Heart left ventricle (tissue), 16 donors: ENCODE measurements at regions not wholly inside any gene's neighbourhood (a gene's known extent, or its start where the extent isn't known, plus 50 kb on each side); places are given as distances from the start of the nearest gene placed in this dataset.

ENCODE experiments used
- ATAC-seq, 4 donors: fragments of 200-7000 bp; cut with Tn5 transposase; one replicate each; pipeline ENCODE4 v1.9.1; 2020 to 2022; ENCODE audit warnings: moderate library complexity in 4 of 4, mild to moderate bottlenecking in 3 of 4, moderate number of reproducible peaks in 1 of 4
- DNase-seq, 5 donors: peaks; one replicate each; pipeline ENCODE4 v3.0.0-alpha.2; 2020
- H3K27ac ChIP-seq, 12 donors: fragments of 200-600 bp; sonication (generic) in 4 of 12; one replicate each; pipeline versions ENCODE4 v1.5.0 to v1.8.0; 2016 to 2022; ENCODE audit warnings: mild to moderate bottlenecking in 2 of 12
- H3K27me3 ChIP-seq, 9 donors: fragments of 200-600 bp; sonication (generic) in 2 of 9; one replicate each; pipeline versions ENCODE4 v1.5.1 to v1.8.0; 2016 to 2022; ENCODE audit warnings: mild to moderate bottlenecking in 3 of 9
- H3K36me3 ChIP-seq, 9 donors: fragments of 200-600 bp; sonication (generic) in 2 of 9; one replicate each; pipeline versions ENCODE4 v1.5.0 to v1.8.0; 2018 to 2022; ENCODE audit warnings: mild to moderate bottlenecking in 2 of 9
- H3K4me1 ChIP-seq, 12 donors: fragments of 200-600 bp; sonication (generic) in 4 of 12; one replicate each; pipeline versions ENCODE4 v1.5.0 to v1.8.0; 2016 to 2022; ENCODE audit warnings: mild to moderate bottlenecking in 3 of 12
- H3K4me3 ChIP-seq, 12 donors: fragments of 200-600 bp; sonication (generic) in 4 of 12; one replicate each; pipeline versions ENCODE4 v1.5.0 to v1.8.0; 2017 to 2022; ENCODE audit warnings: mild to moderate bottlenecking in 9 of 12, moderate library complexity in 4 of 12
- H3K9me3 ChIP-seq, 12 donors: fragments of 200-600 bp; sonication (generic) in 4 of 12; one replicate each; pipeline versions ENCODE4 v1.5.0 to v1.8.0; 2016 to 2022; ENCODE audit warnings: mild to moderate bottlenecking in 1 of 12
- POLR2A ChIP-seq, 2 donors: fragments of 450-650 bp; IDR thresholded peaks; one replicate each; pipeline ENCODE4 v1.6.1; 2017; ENCODE audit warnings: antibody characterized with exemption in 2 of 2, mild to moderate bottlenecking in 2 of 2, moderate library complexity in 2 of 2
- WGBS, 4 donors: extraction: QIAGEN DNeasy Blood & Tissue Kit in 2 of 4; methylation state at CpG; one replicate each; pipeline versions ENCODE4 v1.1.5 to v1.1.7; 2013 to 2018; 5-methylcytosine and 5-hydroxymethylcytosine counted together
- intact Hi-C, 10 donors: fragments of 100-400 bp; cut with DNase I; formaldehyde crosslinking; loops; one replicate each; pipeline versions ENCODE4 v1.11.1 to v1.14.2; 2022
- TF ChIP-seq, protein P1 (sequence below), 12 donors: fragments of 200-600 bp; sonication (generic) in 4 of 12; IDR thresholded peaks; one replicate each; pipeline versions ENCODE4 v1.5.0 to v1.8.0; 2018 to 2022; ENCODE audit warnings: antibody characterized with exemption in 12 of 12, mild to moderate bottlenecking in 5 of 12
- donor health status: ischemic (EF 13 %, LVEDD 7.1; RV severe dilation, severe dysfunction).
- donor health status: healthy with polysubstance abuse.
- donor health status: DM: no; HTN: yes; CAD: no.
- donor health status: DM: no; HTN: no; CAD: no.
- donor health status: ischemic (EF 25% LVEDD 6.9; RV normal size, moderate dysfunction).
- donor health status: ischemic (EF 25% LVEDD 5.7; RV mildly dilated, moderate dysfunction).
- donor health status: healthy.
- donor health status: DM: yes; HTN: yes; CAD: no.
- donor health status: ischemic (EF 35%, LVEDD 5.7; RV mildly dilated, moderate dysfunction).
- donor health status: nonischemic (EF 11% LVEDD 7.7; RV severe dilation, severe dysfunction).
- donor health status: DM: yes; HTN: yes; CAD: no.
- donor health status: PGD.
- donor health status: ischemic (EF 29% LVEDD 5.4; RV normal size, mild dysfunction).
- donor health status: nonischemic (EF 23%, LVEDD 6.1; RV moderate dilation, normal function).

DNA sequence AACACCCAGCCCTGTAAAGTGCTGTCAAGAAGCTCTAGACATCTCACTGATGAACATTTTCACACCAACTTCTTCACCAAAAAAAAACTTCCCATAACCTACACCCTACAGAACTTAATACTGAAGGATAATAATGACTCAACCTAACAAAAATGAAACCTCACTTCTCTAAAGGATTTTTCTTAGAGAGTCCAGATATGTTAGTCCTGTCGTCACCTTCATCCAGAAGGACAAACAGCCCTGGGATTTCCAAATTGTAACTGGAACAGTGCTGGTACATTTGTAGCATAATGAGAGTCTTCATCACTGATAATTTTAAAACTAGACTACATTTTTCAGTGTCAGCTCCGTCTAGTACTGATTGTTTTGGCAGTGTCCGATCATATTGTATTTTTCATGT is 528.6 kb upstream of the CELF2 start:
- 79 to 89% (median 84%) methylated on average over 3 of the region's 3 CpGs for WGBS, 4 donors
- DNase-seq = no peak
- H3K27me3 ChIP-seq = no peaks in the 10 kb centered on the region
- intact Hi-C loops = no loop called here
- no peak for ATAC-seq
- H3K9me3 ChIP-seq = no peaks in the 10 kb centered on the region
- no peaks in the 10 kb centered on the region for H3K36me3 ChIP-seq
- no peak overlapping the region for H3K4me3 ChIP-seq
- TF ChIP-seq, protein P1, sequence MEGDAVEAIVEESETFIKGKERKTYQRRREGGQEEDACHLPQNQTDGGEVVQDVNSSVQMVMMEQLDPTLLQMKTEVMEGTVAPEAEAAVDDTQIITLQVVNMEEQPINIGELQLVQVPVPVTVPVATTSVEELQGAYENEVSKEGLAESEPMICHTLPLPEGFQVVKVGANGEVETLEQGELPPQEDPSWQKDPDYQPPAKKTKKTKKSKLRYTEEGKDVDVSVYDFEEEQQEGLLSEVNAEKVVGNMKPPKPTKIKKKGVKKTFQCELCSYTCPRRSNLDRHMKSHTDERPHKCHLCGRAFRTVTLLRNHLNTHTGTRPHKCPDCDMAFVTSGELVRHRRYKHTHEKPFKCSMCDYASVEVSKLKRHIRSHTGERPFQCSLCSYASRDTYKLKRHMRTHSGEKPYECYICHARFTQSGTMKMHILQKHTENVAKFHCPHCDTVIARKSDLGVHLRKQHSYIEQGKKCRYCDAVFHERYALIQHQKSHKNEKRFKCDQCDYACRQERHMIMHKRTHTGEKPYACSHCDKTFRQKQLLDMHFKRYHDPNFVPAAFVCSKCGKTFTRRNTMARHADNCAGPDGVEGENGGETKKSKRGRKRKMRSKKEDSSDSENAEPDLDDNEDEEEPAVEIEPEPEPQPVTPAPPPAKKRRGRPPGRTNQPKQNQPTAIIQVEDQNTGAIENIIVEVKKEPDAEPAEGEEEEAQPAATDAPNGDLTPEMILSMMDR (IDR thresholded peaks at IDR 0.05) = no peak
- TF ChIP-seq POLR2A (IDR thresholded peaks at IDR 0.05) = no peak
- no peaks in the 10 kb centered on the region for H3K4me1 ChIP-seq
- no peak overlapping the region for H3K27ac ChIP-seq

DNA sequence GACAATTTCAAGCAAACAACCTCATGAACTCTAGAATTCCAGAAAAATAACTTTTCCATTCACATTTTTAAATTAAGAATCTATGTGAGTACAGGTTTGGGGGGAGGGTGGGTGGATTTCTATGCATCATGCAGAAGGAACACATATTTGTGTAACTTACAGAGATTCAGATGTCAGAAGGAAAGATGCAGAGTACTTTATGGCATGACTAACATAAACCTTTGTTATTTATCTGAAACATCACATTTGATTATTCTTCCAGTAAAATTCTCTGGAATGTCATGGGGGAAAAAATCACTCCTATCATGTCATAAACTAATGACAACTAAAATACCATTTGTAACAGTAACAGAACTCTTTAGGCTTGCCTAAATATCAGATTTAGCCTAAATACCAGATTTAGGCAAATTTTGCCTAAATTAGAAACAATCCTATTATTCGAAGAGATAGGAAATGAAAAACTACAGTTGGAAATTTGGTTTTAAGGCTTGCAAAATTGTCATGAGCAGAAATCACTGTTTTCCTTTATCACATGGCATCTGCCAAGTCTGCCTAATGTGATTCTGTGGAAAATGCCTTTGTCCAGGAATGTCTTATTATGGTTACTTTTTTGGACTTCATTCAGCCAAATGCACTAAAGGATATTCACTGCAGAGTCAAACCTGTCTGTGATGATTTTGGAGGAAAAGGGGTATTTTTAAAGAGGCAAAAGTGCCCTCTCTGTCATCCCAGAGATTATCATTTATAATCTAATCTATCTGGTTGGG is 527.7 kb upstream of the CELF2 start:
- Histone ChIP-seq H3K4me1 (no peaks in the 10 kb centered on the region), H3K27me3 (no peaks in the 10 kb centered on the region), H3K27ac (no peak overlapping the region), H3K9me3 (no peaks in the 10 kb centered on the region), H3K36me3 (no peaks in the 10 kb centered on the region), H3K4me3 (no peak overlapping the region)
- ATAC-seq (no peak), DNase-seq (no peak)
- TF ChIP-seq, protein P1 (IDR thresholded peaks at IDR 0.05) = no peak
- TF ChIP-seq POLR2A (IDR thresholded peaks at IDR 0.05) = no peak
- 89 to 94% (median 93%) methylated on average over 1 of the region's 1 CpG for WGBS, 4 donors
- intact Hi-C loops = no loop called here

DNA sequence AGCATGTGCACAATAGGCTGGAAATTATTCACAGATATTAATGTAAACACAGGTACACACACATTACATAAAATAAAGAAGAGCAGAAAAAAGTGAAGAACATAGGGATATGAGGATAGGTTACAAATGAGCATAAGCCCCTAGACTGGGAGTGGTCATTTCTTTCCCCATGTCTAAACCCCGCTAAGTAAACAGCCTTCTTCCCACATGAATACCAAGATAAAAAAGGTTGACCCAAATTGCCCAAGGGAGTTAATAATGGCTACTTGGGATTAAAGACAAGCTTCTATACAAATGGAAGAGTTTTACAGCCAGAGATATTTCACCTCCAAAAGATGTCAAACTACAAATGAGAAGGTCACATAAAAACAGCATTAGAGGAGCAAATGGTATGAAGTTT is 527.1 kb upstream of the CELF2 start:
- Histone ChIP-seq H3K27me3 (no peaks in the 10 kb centered on the region), H3K27ac (no peak overlapping the region), H3K36me3 (no peaks in the 10 kb centered on the region), H3K4me1 (no peaks in the 10 kb centered on the region), H3K4me3 (no peak overlapping the region), H3K9me3 (no peaks in the 10 kb centered on the region)
- ATAC-seq (no peak), DNase-seq (no peak)
- 25 to 81% (median 42%) methylated on average over 1 of the region's 1 CpG for WGBS, 4 donors
- no peak for TF ChIP-seq POLR2A (IDR thresholded peaks at IDR 0.05)
- TF ChIP-seq, protein P1 (IDR thresholded peaks at IDR 0.05) = no peak
- intact Hi-C loops = no loop called here

DNA sequence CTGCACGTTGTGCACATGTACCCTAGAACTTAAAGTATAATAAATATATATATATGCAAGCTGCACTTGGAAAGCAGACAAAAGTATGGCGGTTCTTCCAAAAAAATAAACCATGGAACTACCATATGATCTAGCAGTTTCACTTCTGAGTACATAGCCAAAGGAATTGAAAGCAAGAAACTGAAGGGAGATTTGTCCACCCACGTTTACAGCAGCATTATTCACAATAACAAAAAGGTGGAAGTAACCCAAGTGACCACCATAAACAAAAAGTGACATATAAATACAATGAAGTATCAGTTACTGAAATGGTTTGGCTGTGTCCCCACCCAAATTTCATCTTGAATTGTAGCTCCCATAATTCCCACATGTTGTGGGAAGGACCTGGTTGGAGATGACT is 525.3 kb upstream of the CELF2 start:
- ATAC-seq (no peak), DNase-seq (no peak)
- no peaks in the 10 kb centered on the region for H3K36me3 ChIP-seq
- intact Hi-C loops = no loop called here
- H3K9me3 ChIP-seq = no peaks in the 10 kb centered on the region
- H3K4me3 ChIP-seq = no peak overlapping the region
- H3K27me3 ChIP-seq = no peaks in the 10 kb centered on the region
- WGBS, 4 donors = 75 to 90% (median 84%) methylated on average over 3 of the region's 3 CpGs
- no peaks in the 10 kb centered on the region for H3K4me1 ChIP-seq
- TF ChIP-seq, protein P1 (IDR thresholded peaks at IDR 0.05) = no peak
- TF ChIP-seq POLR2A (IDR thresholded peaks at IDR 0.05) = no peak
- no peak overlapping the region for H3K27ac ChIP-seq
